ENCODE measurements at regions not wholly inside any gene's neighbourhood (a gene's known extent, or its start where the extent isn't known, plus 50 kb on each side); places are given as distances from the start of the nearest gene placed in this dataset.

DNA sequence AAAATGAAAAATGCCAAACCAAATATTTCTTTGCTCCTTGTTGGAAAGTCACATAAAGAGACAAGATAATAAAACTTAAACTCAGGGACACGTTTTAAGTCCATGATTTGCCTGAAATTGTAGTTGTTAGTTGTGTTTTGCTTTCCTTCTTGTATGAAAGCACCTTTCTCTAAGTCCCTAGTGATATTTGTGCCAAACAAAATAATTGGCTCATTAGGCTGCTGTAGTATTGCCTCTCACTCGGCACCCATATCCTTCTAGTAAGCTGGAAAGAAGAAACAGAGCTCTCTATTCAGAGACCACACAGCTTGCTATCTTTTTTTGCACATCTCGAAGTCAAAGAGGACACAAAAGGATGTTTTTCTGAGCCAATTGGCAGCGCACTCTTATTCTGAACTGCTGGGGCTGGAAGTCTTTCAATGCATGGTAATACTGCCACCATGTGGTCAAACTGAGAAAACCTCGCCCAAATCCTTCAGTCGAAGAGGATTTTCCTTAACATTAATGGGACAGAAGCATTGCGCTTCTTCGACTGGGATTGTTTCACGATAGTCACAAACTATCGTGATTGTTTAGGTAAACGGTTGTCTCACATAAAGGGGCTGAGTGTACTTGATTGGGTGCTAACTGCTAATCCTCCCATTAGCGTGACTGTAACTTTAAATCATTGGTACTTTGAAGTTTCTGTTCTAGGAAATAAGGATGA, 571.9 kb upstream of the LCORL start:
- TF ChIP-seq, protein P1, sequence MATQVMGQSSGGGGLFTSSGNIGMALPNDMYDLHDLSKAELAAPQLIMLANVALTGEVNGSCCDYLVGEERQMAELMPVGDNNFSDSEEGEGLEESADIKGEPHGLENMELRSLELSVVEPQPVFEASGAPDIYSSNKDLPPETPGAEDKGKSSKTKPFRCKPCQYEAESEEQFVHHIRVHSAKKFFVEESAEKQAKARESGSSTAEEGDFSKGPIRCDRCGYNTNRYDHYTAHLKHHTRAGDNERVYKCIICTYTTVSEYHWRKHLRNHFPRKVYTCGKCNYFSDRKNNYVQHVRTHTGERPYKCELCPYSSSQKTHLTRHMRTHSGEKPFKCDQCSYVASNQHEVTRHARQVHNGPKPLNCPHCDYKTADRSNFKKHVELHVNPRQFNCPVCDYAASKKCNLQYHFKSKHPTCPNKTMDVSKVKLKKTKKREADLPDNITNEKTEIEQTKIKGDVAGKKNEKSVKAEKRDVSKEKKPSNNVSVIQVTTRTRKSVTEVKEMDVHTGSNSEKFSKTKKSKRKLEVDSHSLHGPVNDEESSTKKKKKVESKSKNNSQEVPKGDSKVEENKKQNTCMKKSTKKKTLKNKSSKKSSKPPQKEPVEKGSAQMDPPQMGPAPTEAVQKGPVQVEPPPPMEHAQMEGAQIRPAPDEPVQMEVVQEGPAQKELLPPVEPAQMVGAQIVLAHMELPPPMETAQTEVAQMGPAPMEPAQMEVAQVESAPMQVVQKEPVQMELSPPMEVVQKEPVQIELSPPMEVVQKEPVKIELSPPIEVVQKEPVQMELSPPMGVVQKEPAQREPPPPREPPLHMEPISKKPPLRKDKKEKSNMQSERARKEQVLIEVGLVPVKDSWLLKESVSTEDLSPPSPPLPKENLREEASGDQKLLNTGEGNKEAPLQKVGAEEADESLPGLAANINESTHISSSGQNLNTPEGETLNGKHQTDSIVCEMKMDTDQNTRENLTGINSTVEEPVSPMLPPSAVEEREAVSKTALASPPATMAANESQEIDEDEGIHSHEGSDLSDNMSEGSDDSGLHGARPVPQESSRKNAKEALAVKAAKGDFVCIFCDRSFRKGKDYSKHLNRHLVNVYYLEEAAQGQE (IDR thresholded peaks at IDR 0.05; ENCODE audit: insufficient read depth in 1 of 2, low read depth in 2 of 2, low read length in 2 of 2): no peak
- TF ChIP-seq POLR2AphosphoS5 (IDR thresholded peaks at IDR 0.05; ENCODE audit: low read depth, low read length): no peak
- TF ChIP-seq FOXP2 (optimal IDR thresholded peaks at IDR 0.05; ENCODE audit: borderline replicate concordance, extremely low read depth, extremely low read length, insufficient read depth): no peak
- no peak for TF ChIP-seq TAF1 (IDR thresholded peaks at IDR 0.05; ENCODE audit: borderline replicate concordance, insufficient read depth, low read length)
- no peak for TF ChIP-seq SIN3A (IDR thresholded peaks at IDR 0.05; ENCODE audit: borderline replicate concordance, insufficient read depth, low read length)

DNA sequence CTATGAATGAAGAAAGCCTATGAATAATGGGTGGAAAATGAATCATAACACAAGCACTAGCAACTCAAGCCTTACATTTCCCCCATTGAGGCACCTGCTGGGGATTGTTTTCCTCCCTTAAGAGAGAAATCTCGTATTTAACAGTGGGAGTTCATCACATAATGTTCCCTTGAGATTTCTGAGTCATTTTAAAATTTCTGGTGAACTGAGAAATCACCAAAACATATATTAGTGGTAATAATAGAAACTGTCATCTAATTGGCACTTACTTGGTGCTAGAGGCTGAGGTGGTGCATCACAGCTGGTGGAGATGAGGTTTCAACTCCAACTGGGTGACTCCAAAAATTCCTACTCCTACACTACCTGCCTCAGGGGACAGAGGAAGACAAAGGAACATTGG, 561.3 kb upstream of the LCORL start:
- TF ChIP-seq, protein P1 (IDR thresholded peaks at IDR 0.05; ENCODE audit: insufficient read depth in 1 of 2, low read depth in 2 of 2, low read length in 2 of 2): no peak
- TF ChIP-seq FOXP2 (optimal IDR thresholded peaks at IDR 0.05; ENCODE audit: borderline replicate concordance, extremely low read depth, extremely low read length, insufficient read depth) (no peak), TAF1 (IDR thresholded peaks at IDR 0.05; ENCODE audit: borderline replicate concordance, insufficient read depth, low read length) (no peak), SIN3A (IDR thresholded peaks at IDR 0.05; ENCODE audit: borderline replicate concordance, insufficient read depth, low read length) (no peak), POLR2AphosphoS5 (IDR thresholded peaks at IDR 0.05; ENCODE audit: low read depth, low read length) (no peak)

DNA sequence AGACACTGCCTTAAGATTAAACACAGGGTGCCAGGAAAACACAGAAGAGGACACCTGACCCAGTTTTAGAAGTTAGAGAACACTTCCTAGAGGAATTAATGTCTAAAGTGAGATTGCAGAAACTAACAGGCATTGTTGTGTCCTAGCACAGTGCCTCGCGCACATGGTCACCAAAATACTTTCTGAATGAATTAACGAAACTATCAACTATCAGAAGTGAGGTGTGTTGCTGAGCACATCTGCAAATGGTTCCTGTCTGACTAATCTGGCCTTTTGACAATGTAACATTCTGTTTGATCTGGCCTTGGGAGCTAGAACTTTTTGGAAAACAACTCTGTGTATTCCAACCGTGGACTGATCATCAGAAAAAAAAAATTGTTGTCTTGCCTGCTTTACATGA, 556.8 kb upstream of the LCORL start:
- TF ChIP-seq SIN3A (IDR thresholded peaks at IDR 0.05; ENCODE audit: borderline replicate concordance, insufficient read depth, low read length): no peak
- TF ChIP-seq POLR2AphosphoS5 (IDR thresholded peaks at IDR 0.05; ENCODE audit: low read depth, low read length): no peak
- no peak for TF ChIP-seq FOXP2 (optimal IDR thresholded peaks at IDR 0.05; ENCODE audit: borderline replicate concordance, extremely low read depth, extremely low read length, insufficient read depth)
- TF ChIP-seq, protein P1 (IDR thresholded peaks at IDR 0.05; ENCODE audit: insufficient read depth in 1 of 2, low read depth in 2 of 2, low read length in 2 of 2): no peak
- no peak for TF ChIP-seq TAF1 (IDR thresholded peaks at IDR 0.05; ENCODE audit: borderline replicate concordance, insufficient read depth, low read length)

DNA sequence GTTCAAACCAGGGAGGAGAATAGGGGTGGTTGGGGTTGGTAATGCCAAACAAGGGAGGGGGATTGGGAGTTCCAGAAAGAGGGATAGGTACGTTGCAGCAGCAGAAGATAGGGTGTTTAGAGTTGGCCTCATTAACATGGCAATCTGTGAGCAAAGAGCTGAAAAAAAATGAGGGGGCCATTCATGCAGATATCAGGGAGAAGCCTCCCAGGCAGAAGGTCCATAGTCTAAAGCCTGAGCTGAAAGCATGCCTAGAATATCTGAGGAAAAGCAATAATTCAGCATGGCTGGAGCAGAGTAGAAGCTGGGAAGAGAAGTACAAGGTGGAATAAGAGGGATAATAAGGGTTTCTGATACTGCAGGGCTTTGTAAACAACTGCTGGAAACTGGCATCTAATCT, 550.9 kb upstream of the LCORL start:
- TF ChIP-seq, protein P1 (IDR thresholded peaks at IDR 0.05; ENCODE audit: insufficient read depth in 1 of 2, low read depth in 2 of 2, low read length in 2 of 2): no peak
- no peak for TF ChIP-seq POLR2AphosphoS5 (IDR thresholded peaks at IDR 0.05; ENCODE audit: low read depth, low read length)
- TF ChIP-seq TAF1 (IDR thresholded peaks at IDR 0.05; ENCODE audit: borderline replicate concordance, insufficient read depth, low read length): no peak
- no peak for TF ChIP-seq SIN3A (IDR thresholded peaks at IDR 0.05; ENCODE audit: borderline replicate concordance, insufficient read depth, low read length)
- no peak for TF ChIP-seq FOXP2 (optimal IDR thresholded peaks at IDR 0.05; ENCODE audit: borderline replicate concordance, extremely low read depth, extremely low read length, insufficient read depth)

All from PFSK-1 (cell line).